B cell (primary cell): ENCODE measurements at regions not wholly inside any gene's neighbourhood (a gene's known extent, or its start where the extent isn't known, plus 50 kb on each side); places are given as distances from the start of the nearest gene placed in this dataset.
A peak's percentile ranks its signal among the peaks of the same experiment; 100 is the strongest.

ENCODE experiments used
- ATAC-seq: fragments of 200-7000 bp; cut with Tn5 transposase; one replicate; pipeline ENCODE4 v1.10.0; 2021; ENCODE audit warnings: low read depth, mild to moderate bottlenecking, moderate number of reproducible peaks, moderate library complexity
- CTCF ChIA-PET: fragments of 350-600 bp; sonication (Branson Sonifier 250); formaldehyde crosslinking; loops from one replicate; lab custom pipeline; 2021; ENCODE audit warnings: antibody characterized with exemption, inconsistent platforms; lab: Charles Lee
- POLR2A ChIA-PET: fragments of 350-600 bp; sonication (Branson Sonifier 250); formaldehyde crosslinking; loops from one replicate; lab custom pipeline; 2021; ENCODE audit warnings: antibody characterized with exemption; lab: Charles Lee
- DNase-seq: peaks from one replicate; pipeline ENCODE4 v3.0.0; 2013
- H2AFZ ChIP-seq: 2 replicates; pipeline ENCODE4 v1.6.1; 2012; ENCODE audit warnings: mild to moderate bottlenecking, low read depth, low read length; ENCODE audit not compliant: insufficient read depth, poor library complexity, severe bottlenecking
- H3K27ac ChIP-seq, 2 donors: 1 replicate in 1 of 2; 2 replicates in 1 of 2; pipeline ENCODE4 v1.5.1; 2012 to 2013; ENCODE audit warnings: low read length in 2 of 2, mild to moderate bottlenecking in 2 of 2, moderate library complexity in 1 of 2
- H3K27me3 ChIP-seq, 4 experiments: fragments of 200-600 bp in 1 of 4; sonication (generic) in 1 of 4; replicated peaks in 1 of 4; 1 replicate in 2 of 4; 2 replicates in 2 of 4; pipeline versions ENCODE4 v1.6.1 to v1.7.0; 2013 to 2016; ENCODE audit warnings: low read length in 3 of 4, mild to moderate bottlenecking in 2 of 4, mixed read lengths in 1 of 4, moderate library complexity in 1 of 4; ENCODE audit not compliant: insufficient read depth in 4 of 4, control insufficient read depth in 3 of 4; ENCODE audit errors: control extremely low read depth in 1 of 4
- H3K36me3 ChIP-seq, 2 experiments: replicated peaks in 1 of 2; 1 replicate in 1 of 2; 2 replicates in 1 of 2; pipeline versions ENCODE4 v1.6.1 to v1.7.1; 2013; ENCODE audit warnings: low read length in 1 of 2; ENCODE audit not compliant: insufficient read depth in 2 of 2, control insufficient read depth in 1 of 2; ENCODE audit errors: control extremely low read depth in 1 of 2, extremely low read depth in 1 of 2
- H3K4me1 ChIP-seq, 2 donors: fragments of 200-600 bp in 1 of 2; sonication (generic) in 1 of 2; 1 replicate in 1 of 2; 2 replicates in 1 of 2; pipeline versions ENCODE4 v1.5.1 to v1.6.1; 2013 to 2017; ENCODE audit warnings: low read length in 2 of 2; ENCODE audit not compliant: control insufficient read depth in 2 of 2, insufficient read depth in 2 of 2
- H3K4me2 ChIP-seq: replicated peaks from 2 replicates; pipeline ENCODE3; 2012; ENCODE audit warnings: mild to moderate bottlenecking, low read depth, low read length; ENCODE audit not compliant: poor library complexity, severe bottlenecking
- H3K4me3 ChIP-seq, 5 experiments: fragments of 200-600 bp in 1 of 5; sonication (generic) in 1 of 5; 1 replicate in 3 of 5; 2 replicates in 2 of 5; pipeline versions ENCODE4 v1.5.1 to v1.7.0; 2011 to 2016; ENCODE audit warnings: low read length in 4 of 5, mild to moderate bottlenecking in 4 of 5, low read depth in 2 of 5, control low read depth in 1 of 5, moderate library complexity in 1 of 5; ENCODE audit not compliant: insufficient read depth in 1 of 5; ENCODE audit errors: control extremely low read depth in 1 of 5, extremely low read depth in 1 of 5
- H3K79me2 ChIP-seq: fragments of 200-600 bp; sonication (generic); one replicate; pipeline ENCODE4 v1.6.0; 2016; ENCODE audit warnings: low read length; ENCODE audit not compliant: control insufficient read depth, insufficient read depth
- H3K9ac ChIP-seq: fragments of 200-600 bp; sonication (generic); 2 replicates; pipeline ENCODE4 v1.6.1; 2017; ENCODE audit warnings: mild to moderate bottlenecking, low read length, moderate library complexity
- H3K9me3 ChIP-seq, 3 donors: one replicate each; pipeline versions ENCODE4 v1.6.1 to v1.7.1; 2013; ENCODE audit warnings: low read length in 2 of 3; ENCODE audit not compliant: control insufficient read depth in 2 of 3, insufficient read depth in 1 of 3; ENCODE audit errors: control extremely low read depth in 1 of 3
- H4K20me1 ChIP-seq: 2 replicates; pipeline ENCODE4 v1.6.0; 2012; ENCODE audit warnings: mild to moderate bottlenecking, low read length; ENCODE audit not compliant: insufficient read depth, control insufficient read depth, poor library complexity, severe bottlenecking
- H3K27ac Mint-ChIP-seq: one replicate; pipeline ENCODE4 v1.8.0; 2021; ENCODE audit warnings: mixed read lengths
- H3K27me3 Mint-ChIP-seq: one replicate; pipeline ENCODE4 v1.8.0; 2021; ENCODE audit warnings: mixed read lengths
- H3K4me1 Mint-ChIP-seq: one replicate; pipeline ENCODE4 v1.8.0; 2021; ENCODE audit warnings: mixed read lengths
- H3K4me3 Mint-ChIP-seq: one replicate; pipeline ENCODE4 v1.8.0; 2021; ENCODE audit warnings: mixed read lengths
- H3K9me3 Mint-ChIP-seq: one replicate; pipeline ENCODE4 v1.8.0; 2022; ENCODE audit warnings: mixed read lengths; ENCODE audit not compliant: insufficient read depth
- CTCF ChIP-seq: fragments of 200-600 bp; IDR thresholded peaks from one replicate; pipeline ENCODE4 v1.8.0; 2022; ENCODE audit warnings: antibody characterized with exemption, mild to moderate bottlenecking
- EZH2 ChIP-seq: IDR thresholded peaks from 2 replicates; pipeline ENCODE4 v1.6.1; 2012; ENCODE audit warnings: borderline replicate concordance, low read depth, mild to moderate bottlenecking, moderate library complexity, low read length; ENCODE audit not compliant: insufficient read depth, poor library complexity, severe bottlenecking
- WGBS: methylation state at CpG from one replicate; pipeline ENCODE4 v1.1.5; 2013; ENCODE audit warnings: missing lambda C conversion rate; ENCODE audit not compliant: insufficient coverage; 5-methylcytosine and 5-hydroxymethylcytosine counted together
- intact Hi-C: fragments of 100-400 bp; cut with micrococcal nuclease; formaldehyde crosslinking; loops from one replicate; pipeline ENCODE4 v1.10.0; 2022

GRCh38 chr11:64445651-64446050 is 86.7 kb downstream of the RPS6KA4 start:
- intact Hi-C loops, result loop anchor here (5.0 to 10.0 kb wide), 3 partner anchors 88 to 299 kb away; partner anchors contain the start of genes NRXN2, RASGRP2 and RPS6KA4
- 97% methylated on average over 3 of the region's 4 CpGs for WGBS
- H3K4me3 Mint-ChIP-seq, result no peak overlapping the region

More at GRCh38 chr11:64445651-64446050, 86.7 kb downstream of the RPS6KA4 start:
- no peaks in the 10 kb centered on the region for H3K79me2 ChIP-seq
- H3K27me3 Mint-ChIP-seq, result no peaks in the 10 kb centered on the region
- H3K4me2 ChIP-seq, result no peak overlapping the region
- ChIA-PET POLR2A (no interaction called here), CTCF (interaction anchor here (1.2 to 1.4 kb wide), 2 partner anchors 12 to 199 kb away, joined by 3 read pairs; no protein-coding TSS in a partner anchor)
- H3K36me3 ChIP-seq, result no peaks in the 10 kb centered on the region
- ATAC-seq (no peak), DNase-seq (no peak)
- peaks cover 50% of the 10 kb centered on the region for H3K4me1 Mint-ChIP-seq
- H3K4me3 ChIP-seq, result no peak overlapping the region
- peaks cover 0 to 3% (median 0%) of the 10 kb centered on the region in 3 donors for H3K9me3 ChIP-seq
- no peaks in the 10 kb centered on the region for H3K27me3 ChIP-seq
- no peaks in the 10 kb centered on the region for H3K9me3 Mint-ChIP-seq
- TF ChIP-seq EZH2 (no peak), CTCF (no peak)
- H3K27ac Mint-ChIP-seq, result peak overlapping the region; percentile 26
- H2AFZ ChIP-seq, result no peak overlapping the region
- no peak overlapping the region for H3K9ac ChIP-seq
- H3K4me1 ChIP-seq, result peaks cover 34 to 41% of the 10 kb centered on the region in 2 donors
- no peaks in the 10 kb centered on the region for H4K20me1 ChIP-seq
- no peak overlapping the region for H3K27ac ChIP-seq
